C4-2B (cell line): ENCODE measurements at regions not wholly inside any gene's neighbourhood (a gene's known extent, or its start where the extent isn't known, plus 50 kb on each side); places are given as distances from the start of the nearest gene placed in this dataset.

Source experiments
- H3K27ac ChIP-seq: fragments of 450-650 bp; 2 replicates; pipeline ENCODE4 v1.5.1; 2017
- ZFX ChIP-seq: fragments of 450-650 bp; IDR thresholded peaks from 2 replicates; pipeline ENCODE4 v1.6.1; 2017
- TF ChIP-seq, protein P1 (sequence below): fragments of 450-650 bp; conservative IDR thresholded peaks from 2 replicates; pipeline ENCODE4 v1.5.1; 2017; ENCODE audit warnings: mild to moderate bottlenecking

DNA sequence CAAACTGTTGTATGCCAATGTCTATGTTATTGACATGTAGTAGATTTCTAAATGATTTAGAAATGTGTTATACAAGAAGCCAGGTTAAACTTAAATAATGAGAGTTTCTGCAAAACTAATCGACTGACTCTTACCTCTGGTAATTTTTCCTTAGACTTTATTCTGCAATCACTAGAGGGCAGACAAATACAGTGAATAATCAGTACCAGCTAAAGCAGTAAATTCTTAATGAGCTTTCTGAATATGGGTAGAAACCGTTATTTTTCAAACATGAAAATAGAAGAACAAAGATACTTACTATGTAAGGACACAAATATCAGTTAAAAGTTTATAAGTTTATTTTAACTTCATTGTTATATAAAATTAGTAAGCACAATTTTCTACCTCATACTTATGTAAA, 97.9 kb upstream of the RGS1 start:
- H3K27ac ChIP-seq, result no peak overlapping the region
- no peak for TF ChIP-seq ZFX
- TF ChIP-seq, protein P1, sequence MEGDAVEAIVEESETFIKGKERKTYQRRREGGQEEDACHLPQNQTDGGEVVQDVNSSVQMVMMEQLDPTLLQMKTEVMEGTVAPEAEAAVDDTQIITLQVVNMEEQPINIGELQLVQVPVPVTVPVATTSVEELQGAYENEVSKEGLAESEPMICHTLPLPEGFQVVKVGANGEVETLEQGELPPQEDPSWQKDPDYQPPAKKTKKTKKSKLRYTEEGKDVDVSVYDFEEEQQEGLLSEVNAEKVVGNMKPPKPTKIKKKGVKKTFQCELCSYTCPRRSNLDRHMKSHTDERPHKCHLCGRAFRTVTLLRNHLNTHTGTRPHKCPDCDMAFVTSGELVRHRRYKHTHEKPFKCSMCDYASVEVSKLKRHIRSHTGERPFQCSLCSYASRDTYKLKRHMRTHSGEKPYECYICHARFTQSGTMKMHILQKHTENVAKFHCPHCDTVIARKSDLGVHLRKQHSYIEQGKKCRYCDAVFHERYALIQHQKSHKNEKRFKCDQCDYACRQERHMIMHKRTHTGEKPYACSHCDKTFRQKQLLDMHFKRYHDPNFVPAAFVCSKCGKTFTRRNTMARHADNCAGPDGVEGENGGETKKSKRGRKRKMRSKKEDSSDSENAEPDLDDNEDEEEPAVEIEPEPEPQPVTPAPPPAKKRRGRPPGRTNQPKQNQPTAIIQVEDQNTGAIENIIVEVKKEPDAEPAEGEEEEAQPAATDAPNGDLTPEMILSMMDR, result peak; percentile 76

DNA sequence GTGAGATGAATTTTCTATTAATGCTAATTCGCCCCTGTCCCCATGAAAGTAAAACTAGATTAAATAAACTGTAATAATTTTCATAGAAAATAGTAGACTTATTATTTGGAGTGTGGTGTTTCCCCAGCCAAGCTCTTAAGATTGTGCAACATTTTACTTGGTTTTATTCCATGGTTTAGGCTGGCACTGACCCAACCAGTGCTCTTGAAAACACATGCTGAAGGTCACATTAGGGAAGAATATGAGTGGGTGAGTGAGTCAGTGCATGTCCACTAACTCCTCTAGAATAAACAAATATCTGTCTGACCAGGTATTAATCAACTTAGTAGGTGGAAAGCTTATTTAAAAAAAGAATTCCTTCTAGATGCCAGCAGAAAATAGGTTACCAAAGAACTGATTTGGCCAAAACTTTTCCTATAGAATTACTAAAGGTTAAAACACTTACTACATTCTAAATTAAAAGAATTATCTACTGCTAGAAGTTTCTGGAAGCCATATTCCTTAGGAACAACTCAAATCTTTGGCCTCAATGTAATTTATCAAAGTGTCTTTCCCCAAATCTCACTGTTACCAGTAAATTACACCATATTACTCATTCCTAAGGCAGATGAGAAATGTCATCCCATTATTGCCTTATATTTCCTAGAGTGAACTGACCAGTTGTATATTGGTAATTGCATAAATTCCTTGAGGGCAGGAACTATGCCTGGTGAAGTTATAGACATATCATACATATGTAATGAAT, 89.7 kb upstream of the RGS1 start:
- H3K27ac ChIP-seq, result no peak overlapping the region
- TF ChIP-seq ZFX, result no peak
- TF ChIP-seq, protein P1, result no peak

GRCh38 chr1:192488058-192488457, 87.5 kb upstream of the RGS1 start:
- no peak for TF ChIP-seq ZFX
- TF ChIP-seq, protein P1, result no peak; the same call in 1 of the 2 replicates
- no peak overlapping the region for H3K27ac ChIP-seq

GRCh38 chr1:192489047-192489446, 86.5 kb upstream of the RGS1 start:
- TF ChIP-seq, protein P1, result no peak
- TF ChIP-seq ZFX, result no peak
- no peak overlapping the region for H3K27ac ChIP-seq

DNA sequence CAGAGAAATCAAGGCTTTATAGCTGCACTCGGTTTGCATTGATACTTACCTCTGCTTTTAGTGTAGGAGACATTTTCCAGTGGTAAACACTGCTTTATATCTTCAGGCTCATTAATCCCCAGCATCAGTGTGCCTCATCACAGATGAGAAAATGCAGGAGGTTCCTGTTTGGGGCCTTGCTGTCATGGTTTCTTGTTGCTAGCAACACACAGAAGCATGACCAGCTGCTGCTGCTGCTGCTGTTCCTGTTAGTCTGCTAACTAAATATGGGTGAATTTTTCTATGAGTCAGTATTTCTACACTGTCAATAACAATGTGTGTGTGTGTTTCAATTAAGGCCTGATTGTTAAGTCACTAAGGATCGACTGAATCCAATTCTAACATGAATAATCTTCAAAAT, 85.8 kb upstream of the RGS1 start:
- no peak for TF ChIP-seq ZFX
- TF ChIP-seq, protein P1, result no peak
- no peak overlapping the region for H3K27ac ChIP-seq

GRCh38 chr1:192491804-192492554, 83.6 kb upstream of the RGS1 start:
- no peak overlapping the region; the same call in 1 of the 2 replicates for H3K27ac ChIP-seq
- TF ChIP-seq, protein P1, result no peak
- no peak for TF ChIP-seq ZFX

- no peak overlapping the region for H3K27ac ChIP-seq
- TF ChIP-seq, protein P1, result no peak
- TF ChIP-seq ZFX, result no peak
These were observed 82.0 kb upstream of the RGS1 start for GRCh38 chr1:192493584-192493983.
